ENCODE measurements at regions not wholly inside any gene's neighbourhood (a gene's known extent, or its start where the extent isn't known, plus 50 kb on each side); places are given as distances from the start of the nearest gene placed in this dataset.
A peak's percentile ranks its signal among the peaks of the same experiment; 100 is the strongest.

GRCh38 chr22:27594474-27595134 is 207.0 kb downstream of the MN1 start:
- Histone ChIP-seq H3K4me3 (no peak overlapping the region), H3K4me1 (ENCODE audit: low read depth) (no peaks in the 10 kb centered on the region), H3K36me3 (no peaks in the 10 kb centered on the region), H3K27me3 (no peaks in the 10 kb centered on the region), H3K27ac (no peak overlapping the region), H3K9me3 (ENCODE audit: low read depth) (no peaks in the 10 kb centered on the region)
- DNase-seq (ENCODE audit: low read depth in 1 of 2, low spot score in 1 of 2), result no peak
- TF ChIP-seq CTCF (IDR thresholded peaks at IDR 0.05; ENCODE audit: low read depth, low read length), result no peak

- DNase-seq (ENCODE audit: low read depth in 1 of 2, low spot score in 1 of 2), result no peak
- Histone ChIP-seq H3K4me3 (no peak overlapping the region), H3K4me1 (ENCODE audit: low read depth) (no peaks in the 10 kb centered on the region), H3K27ac (no peak overlapping the region), H3K36me3 (no peaks in the 10 kb centered on the region), H3K9me3 (ENCODE audit: low read depth) (no peaks in the 10 kb centered on the region), H3K27me3 (no peaks in the 10 kb centered on the region)
- no peak for TF ChIP-seq CTCF (IDR thresholded peaks at IDR 0.05; ENCODE audit: low read depth, low read length)
Observed at GRCh38 chr22:27596133-27596870, 205.3 kb downstream of the MN1 start.

GRCh38 chr22:27597703-27598444 is 203.7 kb downstream of the MN1 start:
- TF ChIP-seq CTCF (IDR thresholded peaks at IDR 0.05; ENCODE audit: low read depth, low read length), result no peak
- DNase-seq (ENCODE audit: low read depth in 1 of 2, low spot score in 1 of 2), result peak in 1 of 2 donors; percentile 21
- Histone ChIP-seq H3K4me1 (ENCODE audit: low read depth) (no peaks in the 10 kb centered on the region), H3K4me3 (no peak overlapping the region), H3K27ac (no peak overlapping the region), H3K27me3 (no peaks in the 10 kb centered on the region), H3K36me3 (no peaks in the 10 kb centered on the region), H3K9me3 (ENCODE audit: low read depth) (no peaks in the 10 kb centered on the region)

GRCh38 chr22:27598792-27599191 is 202.8 kb downstream of the MN1 start:
- Histone ChIP-seq H3K27me3 (no peaks in the 10 kb centered on the region), H3K27ac (no peak overlapping the region), H3K36me3 (no peaks in the 10 kb centered on the region), H3K4me1 (ENCODE audit: low read depth) (no peaks in the 10 kb centered on the region), H3K9me3 (ENCODE audit: low read depth) (no peaks in the 10 kb centered on the region), H3K4me3 (no peak overlapping the region)
- TF ChIP-seq CTCF (IDR thresholded peaks at IDR 0.05; ENCODE audit: low read depth, low read length), result no peak
- no peak for DNase-seq (ENCODE audit: low read depth in 1 of 2, low spot score in 1 of 2)

- Histone ChIP-seq H3K4me1 (ENCODE audit: low read depth) (no peaks in the 10 kb centered on the region), H3K27ac (no peak overlapping the region), H3K4me3 (no peak overlapping the region), H3K36me3 (no peaks in the 10 kb centered on the region), H3K27me3 (no peaks in the 10 kb centered on the region), H3K9me3 (ENCODE audit: low read depth) (no peaks in the 10 kb centered on the region)
- peak in 1 of 2 donors; percentile 32 for DNase-seq (ENCODE audit: low read depth in 1 of 2, low spot score in 1 of 2)
- no peak for TF ChIP-seq CTCF (IDR thresholded peaks at IDR 0.05; ENCODE audit: low read depth, low read length)
Observed at GRCh38 chr22:27601195-27601594, 200.4 kb downstream of the MN1 start.

Measured in cardiac muscle cell (in vitro differentiated cells and primary cell).